HG03571 (cell line): ENCODE measurements at regions not wholly inside any gene's neighbourhood (a gene's known extent, or its start where the extent isn't known, plus 50 kb on each side); places are given as distances from the start of the nearest gene placed in this dataset.

Experiments
- ATAC-seq: cut with Tn5 transposase; IDR thresholded peaks from one replicate; pipeline ENCODE4 v1.9.1; 2021; ENCODE audit not compliant: unreplicated experiment

GRCh38 chr4:185966997-185967775, 101.8 kb upstream of the TLR3 start:
- ATAC-seq, result no peak

DNA sequence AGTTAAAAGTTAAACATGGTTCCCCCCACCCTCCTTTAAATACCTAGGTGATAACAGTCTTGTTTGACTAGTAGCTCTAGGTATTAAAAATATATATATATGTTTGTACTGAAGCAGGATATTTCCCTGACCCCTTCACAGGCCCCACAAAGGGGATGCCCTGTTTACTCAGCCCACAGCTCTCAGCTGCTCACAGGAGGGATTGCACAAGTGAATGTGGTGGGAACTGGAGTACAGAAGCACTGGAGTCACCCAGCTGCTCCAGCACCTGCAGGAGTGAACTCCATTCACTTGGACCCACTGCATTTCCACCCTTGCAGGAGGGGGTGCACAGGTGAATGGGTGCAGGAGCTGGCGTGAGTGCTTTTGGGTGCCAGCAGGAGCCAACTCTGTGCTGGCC, 99.3 kb upstream of the TLR3 start:
- ATAC-seq, result no peak

- ATAC-seq, result no peak
These were observed 80.9 kb upstream of the TLR3 start for GRCh38 chr4:185987961-185988627.

- ATAC-seq, result no peak
These were observed 77.2 kb upstream of the TLR3 start for GRCh38 chr4:185991770-185992169.

DNA sequence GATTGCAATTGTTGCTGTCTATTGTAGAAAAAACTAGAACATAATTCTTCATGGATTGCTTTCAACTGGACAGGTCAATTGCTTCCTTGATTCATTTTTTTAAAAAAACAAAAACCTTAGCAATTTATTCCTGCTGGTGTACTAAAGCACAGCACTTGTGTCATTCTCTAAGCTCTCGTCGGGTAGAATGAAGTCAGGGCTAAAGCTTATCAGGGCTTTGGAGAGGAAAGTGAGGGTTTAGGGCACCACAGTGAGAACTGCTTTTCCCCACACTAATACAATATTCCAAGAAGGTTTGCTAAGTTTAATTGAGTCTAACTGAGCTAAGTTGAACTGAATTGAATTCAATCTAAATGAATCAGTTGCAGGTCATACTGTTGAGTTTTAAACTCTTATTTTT, 76.4 kb upstream of the TLR3 start:
- ATAC-seq, result no peak

DNA sequence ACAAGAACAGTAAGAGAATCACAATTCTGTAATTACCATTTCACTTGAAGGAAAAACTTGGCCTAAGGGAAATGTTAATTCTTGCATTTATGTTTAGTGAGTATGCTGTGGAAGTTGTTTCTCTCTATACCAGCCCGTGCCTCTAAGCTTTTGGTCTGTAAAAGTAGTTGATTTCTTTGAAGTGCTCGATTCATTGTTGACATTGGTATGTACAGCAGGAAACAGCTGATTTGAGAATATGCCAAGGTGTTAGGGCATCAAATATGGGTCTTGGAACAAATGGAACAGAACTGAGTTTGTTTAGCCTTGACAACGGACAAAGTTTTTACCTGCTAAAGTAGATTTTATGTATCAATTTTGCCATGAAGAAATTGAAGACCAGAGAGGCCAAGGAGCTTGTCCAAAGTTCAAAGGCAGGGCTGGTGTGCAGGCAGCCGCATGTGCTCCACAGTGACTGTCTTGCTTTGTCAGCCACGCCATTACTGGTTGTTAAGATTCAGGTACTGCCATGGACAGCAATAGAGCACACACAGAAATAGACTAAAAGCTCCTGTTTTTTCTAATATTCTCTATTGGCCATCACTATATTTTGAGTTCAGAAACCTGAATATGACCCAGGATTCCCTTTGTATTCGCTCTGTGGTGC, 75.5 kb upstream of the TLR3 start:
- ATAC-seq, result no peak

GRCh38 chr4:185994750-185995149, 74.2 kb upstream of the TLR3 start:
- no peak for ATAC-seq

DNA sequence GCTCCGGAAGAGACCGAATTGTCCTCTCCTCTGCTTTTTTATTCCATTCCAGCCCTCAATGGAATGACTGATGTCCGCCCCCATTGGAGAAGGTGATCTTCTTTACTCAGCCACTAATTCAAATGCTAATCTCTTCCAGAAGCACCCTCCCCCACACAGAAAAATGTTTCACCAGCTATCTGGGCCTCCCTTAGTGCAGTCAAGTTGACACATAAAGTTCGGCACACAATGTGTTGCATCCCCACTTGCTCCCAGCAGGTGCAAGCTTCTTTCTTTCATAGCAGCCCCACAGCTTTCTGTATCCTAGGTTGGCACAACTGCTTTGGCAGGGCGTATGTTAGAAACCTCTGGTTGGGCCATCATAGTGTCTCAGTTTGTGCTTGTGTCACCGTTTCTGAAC, 73.3 kb upstream of the TLR3 start:
- ATAC-seq, result no peak

GRCh38 chr4:185997296-185997695, 71.7 kb upstream of the TLR3 start:
- ATAC-seq, result no peak

DNA sequence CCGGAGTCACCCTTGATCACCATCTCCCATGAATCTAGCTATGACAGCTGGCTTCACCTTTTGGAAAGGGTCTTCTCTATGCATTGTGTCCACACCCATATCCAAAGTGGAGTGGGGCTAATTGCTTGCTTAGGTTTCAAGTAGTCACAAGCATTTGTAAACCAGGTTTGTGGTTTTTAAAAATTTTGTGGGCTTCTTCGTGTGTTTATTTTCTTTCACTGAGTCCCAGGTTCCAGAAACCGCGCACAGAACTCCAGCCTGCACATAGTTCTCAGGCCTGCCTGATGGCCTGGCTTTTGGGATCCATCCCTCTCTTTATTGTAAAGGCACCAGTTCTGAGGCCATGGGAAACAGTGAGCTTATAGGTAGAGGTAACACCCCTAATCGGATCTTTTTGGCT, 70.2 kb upstream of the TLR3 start:
- ATAC-seq, result no peak

DNA sequence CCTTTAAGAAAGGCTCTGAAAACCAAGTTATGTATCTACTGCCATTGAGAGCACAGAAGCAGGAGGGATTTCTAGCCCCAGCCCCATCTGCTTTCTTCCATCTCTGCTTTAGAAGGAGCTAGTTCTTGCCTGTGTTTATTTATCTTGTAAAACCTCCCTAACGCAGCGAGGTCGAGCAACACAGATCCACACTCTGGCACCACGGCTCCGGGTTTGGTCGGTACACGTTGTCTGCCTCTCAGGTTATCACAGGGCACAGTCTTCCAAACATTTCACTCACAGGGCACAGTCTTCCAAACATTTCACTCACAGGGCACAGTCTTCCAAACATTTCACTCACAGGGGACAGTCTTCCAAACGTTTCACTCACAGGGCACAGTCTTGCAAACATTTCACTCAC, 69.7 kb upstream of the TLR3 start:
- ATAC-seq, result no peak

DNA sequence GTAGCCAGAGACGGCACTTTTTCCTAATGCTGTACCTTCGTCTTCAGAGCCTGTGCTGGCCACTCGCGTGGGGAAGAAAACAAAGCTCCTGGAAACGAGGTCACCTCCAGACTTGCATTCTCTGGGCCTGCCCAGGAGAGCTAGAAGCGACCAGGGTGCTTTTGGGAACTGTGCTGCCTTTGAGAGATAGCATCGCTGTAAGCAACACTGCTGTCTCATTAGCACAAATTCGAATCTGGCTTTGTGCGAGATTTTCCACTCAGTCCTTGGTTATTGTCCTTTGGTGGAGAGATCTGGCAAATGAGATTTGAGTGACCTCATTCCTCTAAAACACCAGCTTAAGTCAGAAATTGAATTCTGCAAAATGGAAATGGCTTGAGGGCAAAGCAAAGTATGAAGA, 66.1 kb upstream of the TLR3 start:
- ATAC-seq, result no peak

DNA sequence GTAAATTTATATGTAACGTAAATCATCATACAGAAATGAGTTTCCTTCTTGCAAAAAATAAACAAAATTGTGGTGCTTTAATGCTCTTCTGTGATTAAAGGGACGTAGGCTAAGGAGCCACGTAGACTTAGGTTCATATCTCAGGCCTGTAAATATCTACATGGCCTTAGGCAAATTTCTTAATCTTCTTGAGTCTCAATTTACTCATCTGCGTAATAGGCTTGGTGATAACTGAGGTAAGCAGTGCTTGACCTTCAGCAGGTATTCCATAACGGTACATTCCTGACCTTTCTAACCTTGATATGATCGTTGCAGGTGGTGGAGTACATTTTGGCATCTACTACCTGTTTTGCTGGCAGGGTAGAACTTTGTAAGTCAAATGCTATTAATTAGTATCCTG, 65.2 kb upstream of the TLR3 start:
- ATAC-seq, result no peak

DNA sequence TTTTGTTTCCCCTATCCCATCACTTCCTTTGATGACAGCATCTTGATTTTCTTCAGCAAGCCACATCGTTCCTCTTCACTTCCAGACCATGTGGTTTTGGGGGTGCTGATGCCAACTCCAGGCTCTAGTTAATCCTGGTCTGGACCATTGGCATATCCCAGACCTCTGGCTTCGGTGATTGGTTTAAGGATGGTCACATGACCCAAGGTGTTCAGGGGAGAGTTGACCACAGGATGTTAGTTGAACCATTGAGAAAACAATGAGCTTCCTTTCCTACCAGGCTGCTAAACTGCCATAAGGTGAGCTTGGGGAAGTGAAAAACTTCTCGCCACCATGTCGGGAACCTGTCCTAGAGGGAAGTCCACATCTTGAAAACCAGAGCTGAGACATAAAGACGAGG, 60.9 kb upstream of the TLR3 start:
- no peak for ATAC-seq

DNA sequence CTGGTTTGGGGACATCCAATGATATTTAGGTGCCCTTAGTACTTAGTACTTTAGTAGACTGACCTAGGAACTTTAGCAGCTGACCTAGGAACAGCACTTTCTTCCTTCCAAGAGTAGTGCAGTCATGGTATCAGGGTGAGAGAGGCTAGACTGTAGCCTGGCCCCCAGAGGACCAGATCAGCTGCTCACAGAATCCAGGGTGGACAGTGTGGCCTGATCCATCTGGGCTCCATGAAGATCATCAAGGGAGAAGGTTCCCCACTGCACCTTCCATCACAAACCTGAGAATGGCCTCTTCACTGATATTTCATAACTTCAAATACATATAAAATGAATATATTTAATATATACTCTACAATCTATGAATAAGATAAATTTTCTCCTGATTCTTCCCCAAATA, 59.0 kb upstream of the TLR3 start:
- no peak for ATAC-seq

- ATAC-seq, result no peak
These were observed 58.1 kb upstream of the TLR3 start for GRCh38 chr4:186010821-186011220.

GRCh38 chr4:186012071-186012470, 56.9 kb upstream of the TLR3 start:
- ATAC-seq, result no peak

GRCh38 chr4:186013419-186014186, 55.4 kb upstream of the TLR3 start:
- no peak for ATAC-seq

- no peak for ATAC-seq
These were observed 53.6 kb upstream of the TLR3 start for GRCh38 chr4:186015212-186015817.

DNA sequence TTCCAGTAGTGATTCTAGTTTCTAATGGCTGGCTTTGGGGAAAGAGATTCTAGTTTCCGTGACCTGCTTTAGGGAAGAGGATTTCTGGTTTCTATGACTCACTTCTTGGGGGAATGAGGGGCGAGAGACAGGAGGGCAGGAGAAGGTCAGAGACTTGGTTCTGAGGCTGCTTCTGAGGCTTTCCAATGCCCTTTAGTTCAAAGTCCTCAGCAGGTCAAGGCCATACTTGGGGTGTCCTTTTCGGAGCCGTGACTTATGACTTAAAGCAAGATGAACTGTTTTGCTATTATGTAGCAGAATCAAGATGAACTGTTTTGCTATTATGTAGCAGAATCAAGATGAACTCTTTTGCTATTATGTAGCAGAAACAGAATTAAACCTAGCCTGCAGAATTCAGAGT, 52.2 kb upstream of the TLR3 start:
- ATAC-seq, result no peak

- no peak for ATAC-seq
These were observed 51.2 kb upstream of the TLR3 start for GRCh38 chr4:186017801-186018200.
